Renal pelvis (tissue), 1 donor: ENCODE measurements at regions not wholly inside any gene's neighbourhood (a gene's known extent, or its start where the extent isn't known, plus 50 kb on each side); places are given as distances from the start of the nearest gene placed in this dataset.

Experiments used
- DNase-seq: peaks from one replicate; pipeline ENCODE4 v3.0.0-alpha.2; 2013

DNA sequence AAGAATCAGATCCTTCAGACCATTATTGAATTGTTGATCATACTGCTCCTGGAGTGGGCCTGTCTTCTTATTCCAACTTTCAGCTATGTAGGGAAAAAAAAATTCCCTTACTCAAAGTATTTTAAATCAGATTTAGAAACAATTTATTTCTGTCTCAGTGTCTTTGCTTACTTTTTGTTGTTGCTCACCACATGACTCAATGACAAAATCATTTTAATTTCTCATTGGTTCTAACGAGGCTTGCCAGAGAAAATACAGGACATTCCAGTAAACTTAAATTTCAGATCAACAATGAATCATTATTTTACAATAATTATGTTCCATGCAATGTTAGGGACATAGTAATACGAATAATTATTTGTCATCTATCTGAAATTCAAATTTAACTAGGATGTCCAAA, 748.5 kb upstream of the CBLB start:
- DNase-seq, result no peak

DNA sequence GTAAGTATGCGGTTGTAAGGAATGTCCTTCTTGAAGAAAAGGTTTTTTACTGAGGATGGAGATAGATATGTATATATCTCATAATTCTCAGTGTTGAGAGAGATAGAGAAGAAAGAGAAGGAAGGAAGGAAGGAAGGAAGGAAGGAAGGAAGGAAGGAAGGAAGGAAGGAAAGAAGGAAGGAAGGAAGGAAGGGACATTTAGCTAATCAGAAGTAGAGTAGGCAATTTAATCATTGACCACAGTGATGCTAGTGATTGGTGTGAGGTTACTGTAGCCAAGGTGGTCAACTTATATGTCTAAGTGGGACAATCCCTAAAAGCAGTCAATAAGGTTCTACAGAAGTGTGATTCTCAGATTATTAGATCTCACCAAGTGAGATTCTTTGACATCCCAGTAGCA, 751.8 kb upstream of the CBLB start:
- no peak for DNase-seq

DNA sequence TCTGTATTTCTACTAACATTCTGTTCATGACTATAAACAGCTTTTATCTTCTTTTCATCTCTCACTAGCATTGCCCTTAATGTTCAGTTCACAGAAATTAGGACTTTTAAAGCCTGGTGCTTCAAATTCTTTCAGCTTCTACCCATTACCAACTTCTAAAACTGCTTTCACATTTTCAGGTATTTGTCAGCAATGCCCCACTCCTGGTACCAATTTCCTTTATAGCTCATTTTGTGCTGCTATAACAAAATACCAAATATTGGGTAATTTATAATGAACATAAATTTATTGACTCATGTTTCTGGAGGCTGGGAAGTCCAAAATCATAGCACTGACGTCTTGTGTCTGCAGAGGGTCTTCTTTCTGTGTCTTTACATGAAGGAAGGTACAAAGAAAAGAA, 753.1 kb upstream of the CCDC54 start:
- DNase-seq, result no peak

DNA sequence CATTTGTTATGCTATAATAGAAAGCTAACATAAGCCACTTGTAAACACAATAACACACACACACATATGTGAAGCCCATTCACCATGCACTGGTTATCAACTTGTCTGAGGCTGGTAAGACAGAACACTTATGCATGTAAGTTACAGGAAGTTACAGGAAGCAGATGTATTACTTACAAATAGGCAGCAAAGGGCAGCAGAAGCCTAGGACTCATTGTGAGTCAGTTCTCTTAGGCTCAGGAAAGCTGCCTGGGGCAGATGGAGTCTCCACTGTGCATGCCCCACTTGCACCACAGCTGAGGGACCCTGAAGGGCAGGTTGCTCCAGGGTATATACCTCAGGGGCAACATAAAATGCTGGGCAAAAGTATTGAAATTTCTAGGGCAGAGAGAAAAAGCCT, 748.8 kb upstream of the CCDC54 start:
- DNase-seq, result no peak

DNA sequence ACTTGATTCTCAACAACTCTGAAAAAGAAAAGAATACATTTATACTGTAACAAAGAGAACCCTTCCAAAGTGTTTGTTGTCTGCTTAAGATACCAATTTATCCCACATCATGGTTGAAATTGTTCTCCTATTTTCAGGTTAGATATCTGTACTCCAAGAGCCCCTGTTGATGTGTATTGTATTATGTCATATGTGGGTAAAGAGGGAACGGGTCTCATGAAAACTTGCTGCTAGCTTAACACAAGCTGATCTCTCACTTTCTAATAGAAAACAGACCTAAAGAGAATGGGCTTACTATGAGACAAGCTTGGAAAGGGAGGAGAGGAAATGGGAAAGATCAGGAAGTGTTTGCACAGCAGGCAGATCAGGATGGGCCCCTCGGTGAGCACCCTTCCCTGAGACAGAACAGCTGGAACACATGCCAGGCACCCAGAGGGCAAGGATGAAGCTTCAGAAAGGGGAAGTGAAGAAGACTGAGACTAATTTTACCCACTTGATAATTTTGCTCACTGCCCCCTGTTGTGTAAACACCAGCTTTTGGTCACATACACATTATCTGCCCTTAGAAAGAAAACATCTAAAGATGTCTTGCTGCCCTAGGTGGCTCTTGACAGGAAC, 747.9 kb upstream of the CCDC54 start:
- DNase-seq, result no peak

DNA sequence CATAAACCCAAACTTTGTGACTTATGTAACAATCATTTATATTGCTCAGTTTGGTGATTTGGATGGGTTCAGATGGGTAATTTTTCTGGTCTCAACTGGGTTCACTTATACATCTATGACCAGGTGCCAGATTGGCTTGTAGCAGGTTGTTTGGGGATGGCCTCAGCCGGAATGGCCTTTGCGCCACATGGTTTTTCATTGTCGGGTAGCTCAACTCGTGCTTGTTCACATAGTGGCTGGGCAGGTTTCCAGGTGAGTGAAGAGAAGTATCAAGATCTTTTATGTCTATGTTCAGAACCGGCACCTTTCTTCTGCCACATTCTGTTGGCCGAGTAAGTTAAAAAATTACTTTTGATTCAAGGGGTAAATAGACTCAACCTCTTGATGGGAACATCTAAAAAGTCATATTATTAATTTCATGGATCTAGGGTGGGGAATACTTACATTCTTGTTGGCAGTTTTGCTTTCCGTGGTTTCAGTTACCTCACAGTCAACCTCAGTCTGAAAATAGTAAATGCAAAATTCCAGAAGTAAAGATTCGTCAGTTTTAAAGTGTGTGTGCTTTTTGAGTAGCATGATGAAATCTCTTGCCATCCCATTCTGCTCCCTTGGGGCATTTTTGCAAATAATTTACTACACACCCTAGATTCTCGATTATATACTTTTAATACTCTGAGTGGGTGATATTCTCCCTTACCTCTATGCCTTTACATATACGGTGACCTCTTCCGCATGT, 745.7 kb upstream of the CCDC54 start:
- DNase-seq, result no peak

DNA sequence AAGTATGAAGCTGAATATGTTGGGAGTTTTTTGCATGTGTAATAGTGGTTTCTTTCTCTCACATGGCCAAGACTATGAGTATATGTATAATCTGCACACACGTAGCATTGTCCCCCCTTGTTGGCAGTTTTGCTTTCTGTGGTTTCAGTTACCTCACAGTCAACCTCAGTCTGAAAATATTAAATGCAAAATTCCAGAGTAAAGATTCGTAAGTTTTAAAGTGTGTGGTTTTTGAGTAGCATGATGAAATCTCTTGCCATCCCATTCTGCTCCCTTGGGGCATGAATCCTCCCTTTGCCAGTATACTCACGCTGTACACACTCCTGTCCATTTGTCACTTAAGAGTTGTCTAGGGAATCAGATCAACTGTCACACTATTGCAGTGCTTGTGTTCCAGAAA, 742.0 kb upstream of the CCDC54 start:
- DNase-seq, result no peak

DNA sequence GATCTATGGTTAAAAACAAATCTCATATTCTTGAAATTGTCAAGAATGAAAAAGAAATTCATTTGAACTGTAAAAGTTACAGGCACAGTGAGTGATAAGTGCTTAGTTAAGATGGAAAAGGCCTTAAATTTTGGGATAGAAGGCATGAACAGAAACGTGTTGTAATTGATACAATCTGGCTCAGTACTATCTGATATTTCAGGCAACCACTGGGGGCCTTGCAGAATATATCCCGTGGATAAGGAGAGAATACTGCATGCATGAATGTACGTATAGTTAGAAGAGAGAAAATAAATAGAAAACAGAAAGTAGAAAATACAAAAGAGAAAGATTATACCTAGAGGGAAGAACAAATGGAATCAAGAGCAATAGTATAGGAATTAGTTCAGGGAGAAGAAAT, 741.4 kb upstream of the CCDC54 start:
- no peak for DNase-seq

DNA sequence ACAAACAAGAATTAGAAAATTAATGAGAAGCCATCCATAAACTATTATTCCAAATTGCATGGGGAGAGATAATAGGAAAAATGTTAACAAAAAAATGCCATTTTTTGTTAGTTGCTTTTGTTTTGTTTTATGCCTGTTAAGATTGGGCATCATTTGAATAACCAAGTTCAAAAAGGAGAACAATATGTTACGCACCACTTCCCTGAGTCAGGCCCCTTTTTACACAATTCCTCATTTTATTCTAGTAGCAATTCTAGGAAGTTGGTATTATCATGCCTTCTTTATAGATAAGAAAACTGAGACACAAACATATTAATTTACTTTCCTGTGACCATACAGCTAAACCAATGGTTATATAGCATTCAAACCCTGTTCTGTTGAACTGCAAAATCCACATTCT, 736.9 kb upstream of the CCDC54 start:
- no peak for DNase-seq

DNA sequence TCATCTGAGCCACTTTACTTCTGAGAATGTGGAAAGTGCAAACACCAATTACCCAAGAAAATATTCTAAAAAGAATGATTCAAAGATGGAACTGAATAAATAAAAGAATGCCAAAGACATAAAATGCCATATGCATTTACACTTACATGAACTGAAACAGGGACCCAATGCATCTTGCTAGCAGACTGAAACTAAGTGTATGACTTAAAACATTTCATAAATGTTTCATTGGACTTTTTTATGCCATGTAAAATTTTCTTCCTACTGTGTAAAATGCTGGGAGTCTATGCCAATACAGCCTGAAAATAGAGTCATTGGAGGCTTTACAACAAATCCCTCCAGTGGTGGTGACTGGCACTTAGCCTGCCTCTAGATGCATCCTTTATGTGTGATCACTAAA, 735.1 kb upstream of the CCDC54 start:
- DNase-seq, result no peak

DNA sequence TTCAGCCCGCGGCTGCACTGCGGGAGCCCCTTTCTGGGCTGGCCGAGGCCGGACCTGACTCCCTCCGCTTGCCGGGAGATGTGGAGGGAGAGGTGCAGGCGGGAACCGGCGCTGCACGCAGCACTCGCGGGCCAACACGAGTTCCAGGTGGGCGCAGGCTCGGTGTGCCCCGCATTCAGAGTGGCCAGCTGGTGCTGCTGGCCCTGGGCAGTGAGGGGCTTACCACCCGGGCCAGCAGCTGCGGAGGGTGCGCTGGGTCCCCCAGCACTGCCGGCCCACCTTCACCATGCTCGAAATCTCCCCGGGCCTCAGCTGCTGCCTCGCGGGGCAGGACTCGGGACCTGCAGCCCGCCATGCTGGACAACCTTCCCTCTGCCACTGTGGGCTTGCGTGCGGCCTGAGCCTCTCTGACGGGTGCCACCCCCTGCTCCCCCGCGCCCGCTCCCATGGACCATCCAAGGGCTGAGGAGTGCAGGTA, 733.5 kb upstream of the CCDC54 start:
- DNase-seq, result no peak

DNA sequence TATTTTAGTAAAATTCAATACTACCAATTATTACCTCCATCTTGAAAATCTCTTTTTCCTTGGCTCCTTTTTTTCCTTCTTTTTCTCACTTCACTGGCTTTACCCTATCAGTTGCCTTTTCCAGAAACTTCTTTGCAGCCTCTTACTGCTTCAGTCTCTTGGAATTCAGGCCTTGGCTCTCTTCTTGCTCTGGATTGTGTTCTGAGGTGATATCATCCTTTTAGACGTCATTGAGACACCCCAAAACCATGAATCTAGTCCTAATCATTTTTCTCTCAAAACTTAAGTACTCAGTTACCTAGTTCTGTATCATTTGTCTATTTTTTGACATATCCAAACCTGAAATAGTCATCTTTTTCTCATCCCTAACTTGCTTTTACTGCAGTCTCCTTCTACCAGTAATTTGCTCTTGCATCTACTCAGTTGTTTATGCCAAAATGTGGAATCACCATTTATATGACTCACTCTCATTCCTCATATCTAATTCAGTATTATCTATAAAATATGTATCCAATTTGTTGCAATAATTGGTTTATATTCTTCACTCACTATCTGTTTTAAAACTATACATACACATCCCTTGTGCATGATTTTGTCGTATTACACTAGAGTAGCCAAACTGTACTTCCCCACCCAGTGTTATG, 703.2 kb upstream of the CCDC54 start:
- no peak for DNase-seq

DNA sequence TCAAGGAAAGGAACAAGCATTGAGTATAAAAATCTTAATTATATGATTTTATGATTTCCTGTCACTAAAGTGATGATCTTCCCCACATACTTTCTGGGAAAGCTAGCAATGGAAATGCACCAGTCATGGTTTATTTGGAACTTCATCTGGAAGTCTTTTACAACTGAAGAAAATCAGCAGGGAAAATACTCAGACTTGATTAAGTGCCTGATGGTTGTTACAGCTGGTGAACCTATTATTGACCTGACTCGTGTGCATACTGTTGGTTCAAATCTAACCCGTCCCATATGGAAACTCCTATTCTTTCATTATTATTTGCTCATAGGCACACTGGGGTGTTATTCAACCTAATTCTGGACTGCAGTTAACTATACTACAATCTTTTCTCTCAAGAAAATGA, 701.8 kb upstream of the CCDC54 start:
- DNase-seq, result no peak

DNA sequence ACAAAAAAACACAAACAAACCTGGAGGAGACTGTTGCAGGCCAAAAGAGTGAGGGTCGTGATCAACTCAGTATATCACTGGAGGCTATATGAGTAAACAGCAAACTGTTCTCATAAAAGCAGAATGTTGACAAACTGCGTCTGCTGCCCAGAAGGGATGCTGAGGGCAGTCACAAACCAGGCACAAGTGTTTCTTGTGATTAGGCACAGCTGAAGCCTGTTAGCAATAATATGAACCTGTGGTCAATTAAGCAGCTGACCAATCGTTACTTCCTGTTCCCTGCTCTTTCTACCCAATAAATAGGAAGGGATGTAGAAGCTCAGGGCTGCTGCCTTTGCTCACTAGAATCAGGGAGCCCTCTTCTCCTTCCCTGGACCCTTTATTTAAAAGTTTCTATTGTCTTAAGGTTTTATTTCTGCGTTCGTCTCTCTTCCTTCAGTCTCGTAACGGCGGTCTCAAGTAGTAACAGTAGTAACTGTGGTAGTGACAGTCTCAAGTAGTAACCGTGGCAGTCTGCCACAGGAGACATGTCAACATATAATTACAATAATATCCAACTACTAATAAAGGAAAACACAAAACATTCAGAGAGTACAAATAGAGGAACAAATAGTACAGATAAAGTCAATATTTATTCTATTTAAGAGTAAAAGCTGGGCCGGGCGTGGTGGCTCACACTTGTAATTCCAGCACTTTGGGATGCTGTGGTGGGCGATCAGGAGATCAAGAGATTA, 698.4 kb upstream of the CCDC54 start:
- no peak for DNase-seq

DNA sequence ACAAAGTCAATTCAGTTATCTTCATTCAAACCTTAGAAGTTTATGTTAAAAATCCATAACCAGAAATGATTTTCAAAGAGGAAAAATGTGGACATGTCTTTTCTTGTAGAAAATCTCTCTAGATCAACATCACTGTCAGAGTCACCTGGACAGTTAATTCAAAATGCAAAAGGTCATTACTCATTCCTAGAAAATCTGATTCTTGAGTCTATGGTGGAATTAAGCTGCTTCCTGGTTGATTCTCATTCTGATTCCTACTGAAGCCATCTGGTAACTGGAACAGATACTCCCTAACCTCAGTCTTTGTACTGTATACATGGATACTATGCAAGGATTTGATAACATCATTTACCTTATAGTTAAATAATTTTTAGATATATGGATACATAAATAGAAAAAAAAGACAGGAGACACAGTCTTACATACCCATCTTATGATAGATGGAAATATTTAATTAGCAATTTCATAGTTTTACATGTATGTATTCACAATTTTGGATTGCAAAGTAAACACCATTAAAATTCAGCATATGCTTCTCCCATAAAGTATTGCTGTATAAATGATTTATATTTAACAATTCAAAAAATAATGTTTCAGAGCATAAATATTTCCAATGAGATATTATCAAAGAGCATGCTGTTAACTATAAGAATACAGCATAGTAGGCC, 693.2 kb upstream of the CCDC54 start:
- DNase-seq, result no peak

DNA sequence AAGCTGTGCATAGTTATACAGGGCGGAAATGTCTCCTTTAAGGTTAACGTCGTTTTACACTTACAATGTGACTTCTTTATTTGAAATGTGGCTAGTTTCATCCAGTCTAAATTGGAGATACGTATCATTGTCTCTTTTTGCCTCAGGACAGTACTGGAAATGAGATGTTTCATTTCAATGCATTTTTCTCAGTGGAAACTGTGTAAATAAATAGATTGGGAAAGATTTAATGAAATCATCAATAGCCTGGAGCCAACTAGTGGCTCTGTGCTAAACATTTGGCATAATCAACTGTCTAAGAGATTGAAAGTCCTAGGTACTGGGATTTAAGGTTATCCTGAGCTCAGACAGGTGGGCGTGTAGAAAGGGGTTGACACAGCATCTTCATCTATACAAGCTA, 691.5 kb upstream of the CCDC54 start:
- no peak for DNase-seq

DNA sequence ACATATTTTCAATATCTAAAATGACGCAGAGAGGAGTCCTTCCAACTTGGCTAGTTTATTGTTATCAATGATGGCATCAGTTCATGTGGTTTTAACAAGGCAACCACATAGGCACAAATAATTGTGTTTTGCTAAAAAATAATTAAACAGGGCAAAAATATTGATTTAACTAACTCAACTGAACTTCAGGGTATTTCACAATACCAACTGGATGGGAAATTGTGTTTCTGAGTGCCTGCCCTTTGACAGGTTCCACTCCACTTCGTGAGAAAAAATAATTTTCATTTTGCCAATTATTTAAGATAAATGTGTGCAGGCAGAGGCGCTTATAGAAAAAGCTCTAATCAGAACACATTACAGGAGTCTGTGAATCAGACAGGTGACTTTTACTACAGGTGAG, 689.3 kb upstream of the CCDC54 start:
- no peak for DNase-seq

DNA sequence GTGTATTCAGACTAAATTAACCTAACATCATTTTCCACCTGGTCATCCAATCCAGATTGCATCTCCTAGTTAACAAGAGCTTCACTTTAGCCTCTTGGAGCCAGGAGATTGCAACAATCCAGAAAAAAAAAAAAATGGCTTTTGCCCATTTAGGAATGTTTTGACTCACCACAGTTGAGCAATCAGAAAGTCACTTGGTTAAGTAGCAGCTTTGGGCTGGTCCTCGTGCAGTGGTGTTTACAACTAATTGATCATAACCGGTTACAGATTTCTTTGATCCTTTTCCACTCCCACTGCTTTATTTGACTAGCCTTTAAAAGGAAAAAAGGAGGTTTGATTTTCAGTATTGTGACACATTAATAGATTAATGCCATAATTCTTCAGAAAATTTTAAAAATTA, 688.8 kb upstream of the CCDC54 start:
- no peak for DNase-seq

DNA sequence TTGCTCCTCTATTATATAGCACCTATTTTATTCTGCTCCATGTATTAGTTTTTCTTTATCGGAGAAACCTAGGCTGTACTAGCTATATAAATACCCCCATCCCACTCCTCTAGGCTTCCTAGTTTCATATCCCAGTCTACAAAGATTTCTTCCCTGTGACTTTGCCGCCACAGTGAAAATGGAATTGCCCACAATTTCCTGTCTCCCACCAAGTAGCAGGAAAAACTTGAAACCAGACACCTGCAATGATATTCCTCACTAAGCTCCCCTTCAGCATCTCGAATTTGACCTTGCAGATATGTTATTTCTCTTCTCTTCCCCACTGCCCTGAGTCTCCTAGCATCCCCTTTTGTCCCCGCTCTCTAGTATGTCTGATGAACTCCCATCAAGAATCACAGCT, 685.8 kb upstream of the CCDC54 start:
- no peak for DNase-seq

DNA sequence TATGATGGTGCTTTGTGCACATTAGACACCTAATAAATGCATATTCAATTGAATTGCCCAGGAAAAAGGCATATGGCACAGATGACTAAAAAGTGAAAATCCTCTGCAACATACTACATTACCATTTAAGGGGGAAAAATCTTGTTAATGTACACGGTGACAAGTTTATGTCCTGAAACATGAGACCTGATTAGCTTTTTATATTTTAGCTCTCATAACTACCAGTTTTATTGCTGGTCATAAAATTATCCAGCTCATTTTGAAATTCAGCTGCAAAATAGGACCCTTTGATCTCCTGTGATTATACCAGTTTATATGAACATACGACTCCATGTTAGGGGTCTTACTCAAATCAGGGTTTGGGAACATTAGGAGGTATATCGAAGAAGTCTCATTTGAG, 684.6 kb upstream of the CCDC54 start:
- no peak for DNase-seq

DNA sequence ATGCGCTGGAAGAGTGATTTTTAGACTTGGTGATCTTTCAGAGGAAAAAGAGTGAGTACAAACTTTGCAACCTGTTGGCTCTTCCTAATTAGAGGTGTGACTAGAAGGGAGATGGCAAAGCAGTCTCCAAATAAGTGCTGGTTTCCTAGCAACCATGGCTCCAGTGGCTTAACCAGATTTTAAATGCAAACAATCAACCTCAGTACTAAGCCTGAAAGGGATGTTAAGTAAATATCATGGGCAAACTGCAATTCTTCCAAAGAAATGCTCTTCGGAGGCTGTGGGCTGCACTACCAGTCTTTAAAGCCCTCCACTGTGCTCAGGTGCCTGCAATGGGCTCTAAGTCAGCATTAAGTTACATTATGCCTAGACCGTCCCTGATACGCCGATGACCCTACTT, 678.1 kb upstream of the CCDC54 start:
- DNase-seq, result no peak

DNA sequence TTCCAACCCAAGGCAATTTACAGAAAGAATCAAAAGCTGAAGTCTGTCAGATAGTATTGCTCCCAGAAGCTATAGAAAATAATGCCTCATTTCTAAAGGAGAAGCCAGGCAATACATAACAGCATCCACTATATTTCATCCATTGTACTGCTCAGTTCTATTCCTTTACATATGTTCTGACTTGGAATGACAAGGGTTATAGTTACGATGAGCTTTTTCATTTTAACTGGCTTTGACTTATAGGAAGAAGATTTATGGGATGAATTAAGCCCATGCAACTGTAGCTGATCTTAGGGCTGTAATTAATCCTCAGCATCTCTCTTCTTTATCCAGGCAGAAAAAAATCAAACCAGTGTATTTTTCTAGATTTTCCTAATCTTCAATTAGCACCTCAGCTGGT, 676.3 kb upstream of the CCDC54 start:
- no peak for DNase-seq
